H1 (cell line): ENCODE measurements at regions not wholly inside any gene's neighbourhood (a gene's known extent, or its start where the extent isn't known, plus 50 kb on each side); places are given as distances from the start of the nearest gene placed in this dataset.

Experiments
- BACH1 ChIP-seq: IDR thresholded peaks from 2 replicates; pipeline ENCODE4 v1.6.1; 2012; ENCODE audit warnings: low read length, improper control_type of control experiment
- CHD2 ChIP-seq: IDR thresholded peaks from 2 replicates; pipeline ENCODE4 v1.6.1; 2012; ENCODE audit warnings: low read length, improper control_type of control experiment
- POLR2A ChIP-seq, 2 experiments: IDR thresholded peaks; 1 replicate in 1 of 2; 2 replicates in 1 of 2; pipeline ENCODE4 v1.6.1; 2011; ENCODE audit warnings: low read depth in 2 of 2, low read length in 2 of 2, mild to moderate bottlenecking in 2 of 2; ENCODE audit errors: control extremely low read depth in 1 of 2
- RAD21 ChIP-seq, 2 experiments: IDR thresholded peaks in 1 of 2; conservative IDR thresholded peaks in 1 of 2; 2 replicates each; pipeline ENCODE4 v1.6.1; 2011; ENCODE audit warnings: low read depth in 2 of 2, low read length in 2 of 2, improper control_type of control experiment in 1 of 2, inconsistent platforms in 1 of 2, mild to moderate bottlenecking in 1 of 2, moderate library complexity in 1 of 2
- SP4 ChIP-seq: IDR thresholded peaks from 2 replicates; pipeline ENCODE4 v1.6.1; 2012; ENCODE audit warnings: low read length, inconsistent platforms
- YY1 ChIP-seq: IDR thresholded peaks from 2 replicates; pipeline ENCODE4 v1.6.1; 2011; ENCODE audit warnings: low read depth, mild to moderate bottlenecking, low read length

- TF ChIP-seq RAD21 (IDR thresholded peaks at IDR 0.05 in 1 of 2, conservative IDR thresholded peaks at IDR 0.05 in 1 of 2; ENCODE audit: low read depth in 2 of 2, low read length in 2 of 2) (no peak), YY1 (no peak), SP4 (no peak), BACH1 (no peak), POLR2A (IDR thresholded peaks at IDR 0.05; ENCODE audit: control extremely low read depth in 1 of 2, low read depth in 2 of 2, low read length in 2 of 2) (no peak), CHD2 (no peak)
Observed at GRCh38 chrX:155715141-155715540, 102.4 kb upstream of the TMLHE start (continued).
